Activated T-cell treated with anti-CD3 and anti-CD28 coated beads for 24 hours (primary cell): ENCODE measurements at regions not wholly inside any gene's neighbourhood (a gene's known extent, or its start where the extent isn't known, plus 50 kb on each side); places are given as distances from the start of the nearest gene placed in this dataset.

Experiments used
- DNase-seq: peaks from one replicate; pipeline ENCODE4 v3.0.0-alpha.2; 2020; ENCODE audit warnings: low read depth

DNA sequence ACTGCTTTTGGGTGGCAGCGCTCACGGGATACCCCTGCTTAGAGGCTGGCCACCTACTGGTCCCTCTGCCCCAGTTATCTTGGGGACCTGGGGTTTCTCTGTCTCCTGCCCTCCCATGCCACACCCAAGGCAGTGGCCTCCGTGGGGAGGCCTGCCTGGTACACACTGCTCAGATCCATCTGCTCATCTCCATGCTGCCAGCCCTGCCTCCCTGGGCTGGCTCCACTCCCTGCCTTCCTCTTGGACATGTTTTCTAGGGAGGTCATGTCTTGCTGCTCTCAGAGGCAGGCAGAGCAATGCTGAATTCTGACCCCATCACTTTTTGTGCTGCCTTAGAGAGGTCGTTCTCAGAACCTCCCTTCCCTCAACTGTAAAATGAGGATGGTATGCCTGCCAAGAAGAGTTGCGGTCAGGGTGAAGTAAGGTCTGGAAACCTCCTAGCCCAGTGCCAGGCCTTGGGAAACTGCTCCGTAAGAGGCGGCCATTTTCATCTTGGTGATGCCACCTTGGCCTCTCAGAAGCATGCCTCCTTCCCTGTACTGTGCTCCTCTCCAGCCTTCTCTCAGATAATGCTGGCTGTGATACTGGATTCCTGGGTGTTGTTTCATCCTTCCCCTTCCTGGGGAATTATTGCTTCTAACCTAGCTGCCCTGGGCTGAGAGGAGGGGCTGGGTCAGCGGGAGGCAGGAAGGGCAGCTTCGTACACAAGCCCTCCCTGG, 186.4 kb upstream of the ZBED5 start:
- DNase-seq: no peak

DNA sequence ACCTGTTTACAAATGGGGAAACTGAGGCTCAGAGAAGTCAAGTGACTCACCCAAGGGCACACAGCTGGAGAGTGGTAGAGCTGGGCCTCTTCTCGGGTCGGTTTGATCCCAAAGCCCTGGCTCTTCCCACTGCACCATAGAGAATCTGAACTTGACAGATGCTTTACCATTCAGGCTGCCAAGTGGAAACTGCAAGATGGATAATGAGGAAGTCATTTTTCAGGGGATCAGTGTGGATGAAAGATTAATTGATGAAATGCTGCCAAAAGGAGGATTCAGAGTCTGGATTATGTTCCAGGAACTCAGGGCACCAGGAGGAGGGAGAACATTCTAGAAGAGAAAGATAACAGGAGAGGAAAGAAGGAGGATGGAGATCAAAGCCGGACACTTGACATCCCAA, 185.9 kb upstream of the ZBED5 start:
- DNase-seq: no peak

DNA sequence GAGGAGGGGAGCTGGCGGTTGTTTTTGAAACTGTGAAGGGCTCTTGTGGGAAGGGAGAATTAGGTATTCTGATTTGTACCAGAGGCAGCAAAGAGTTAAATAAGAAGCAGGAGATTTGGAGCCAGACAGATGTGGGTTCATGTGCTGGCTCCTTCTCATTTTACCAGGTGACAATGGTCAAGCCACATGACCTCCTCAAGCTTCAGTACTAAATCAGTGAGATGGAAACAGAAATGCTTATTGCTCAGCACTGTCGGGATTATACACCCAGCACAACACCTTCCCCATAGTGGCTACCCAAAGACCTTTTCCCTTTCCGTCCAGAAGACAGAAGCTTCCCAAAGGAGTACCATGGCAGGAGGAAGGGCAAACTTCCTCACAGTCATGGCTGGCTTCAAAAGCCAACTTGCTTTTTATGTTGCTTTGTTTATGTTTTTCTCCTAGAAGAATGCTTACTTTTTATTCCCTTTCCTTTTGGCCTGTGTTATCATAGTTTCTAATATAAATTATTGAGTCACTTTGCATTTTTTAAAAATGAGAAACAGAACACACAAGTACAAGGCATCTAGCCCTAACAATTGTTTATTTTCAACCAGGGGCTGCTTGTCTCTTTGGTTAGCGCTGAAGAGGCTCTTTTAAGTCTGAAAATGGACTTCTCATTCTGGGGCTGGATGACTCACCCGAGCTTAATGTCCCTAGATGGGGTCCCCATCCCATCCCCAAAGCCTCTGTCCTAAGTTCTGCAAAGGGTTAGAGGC, 181.5 kb upstream of the ZBED5 start:
- DNase-seq: no peak

DNA sequence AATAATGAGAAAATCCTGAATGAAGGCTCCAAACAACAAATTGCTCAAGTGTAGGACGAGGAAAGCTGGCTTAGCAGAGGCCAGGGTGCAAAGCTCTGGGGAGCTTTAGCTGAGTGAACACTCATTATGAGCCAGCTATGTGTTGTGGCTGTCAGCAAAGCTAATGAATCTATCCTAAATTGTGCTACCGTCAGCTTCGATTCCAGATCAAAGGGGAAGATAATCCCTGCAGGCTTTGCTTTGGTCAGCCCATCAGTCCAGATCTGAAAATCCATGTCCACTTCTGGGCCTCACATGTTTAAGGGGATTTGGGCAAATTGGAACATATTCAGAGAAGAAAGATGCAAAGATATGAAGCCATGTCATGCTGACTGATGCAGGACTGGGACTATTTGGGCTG, 180.9 kb upstream of the ZBED5 start:
- DNase-seq: no peak

DNA sequence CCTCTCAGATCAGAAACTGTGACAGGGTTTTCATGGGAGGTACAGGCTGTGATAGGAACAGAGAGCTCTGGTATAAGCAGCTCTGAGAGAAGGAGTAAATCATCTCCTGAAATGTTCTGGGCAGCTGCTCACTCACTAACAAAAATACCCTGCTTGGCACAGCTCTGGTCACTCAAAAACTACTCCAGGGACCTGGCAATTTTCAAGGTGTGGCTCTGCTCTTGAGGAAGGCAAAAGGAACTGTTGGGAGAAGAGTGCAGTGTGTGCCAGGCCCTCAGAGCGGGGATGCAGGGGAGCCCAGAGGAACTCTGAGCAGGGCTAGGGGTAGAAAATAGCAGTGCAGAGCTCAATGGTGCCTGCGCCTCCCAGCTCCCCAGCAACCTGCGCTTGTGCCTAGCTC, 180.5 kb upstream of the ZBED5 start:
- no peak for DNase-seq

DNA sequence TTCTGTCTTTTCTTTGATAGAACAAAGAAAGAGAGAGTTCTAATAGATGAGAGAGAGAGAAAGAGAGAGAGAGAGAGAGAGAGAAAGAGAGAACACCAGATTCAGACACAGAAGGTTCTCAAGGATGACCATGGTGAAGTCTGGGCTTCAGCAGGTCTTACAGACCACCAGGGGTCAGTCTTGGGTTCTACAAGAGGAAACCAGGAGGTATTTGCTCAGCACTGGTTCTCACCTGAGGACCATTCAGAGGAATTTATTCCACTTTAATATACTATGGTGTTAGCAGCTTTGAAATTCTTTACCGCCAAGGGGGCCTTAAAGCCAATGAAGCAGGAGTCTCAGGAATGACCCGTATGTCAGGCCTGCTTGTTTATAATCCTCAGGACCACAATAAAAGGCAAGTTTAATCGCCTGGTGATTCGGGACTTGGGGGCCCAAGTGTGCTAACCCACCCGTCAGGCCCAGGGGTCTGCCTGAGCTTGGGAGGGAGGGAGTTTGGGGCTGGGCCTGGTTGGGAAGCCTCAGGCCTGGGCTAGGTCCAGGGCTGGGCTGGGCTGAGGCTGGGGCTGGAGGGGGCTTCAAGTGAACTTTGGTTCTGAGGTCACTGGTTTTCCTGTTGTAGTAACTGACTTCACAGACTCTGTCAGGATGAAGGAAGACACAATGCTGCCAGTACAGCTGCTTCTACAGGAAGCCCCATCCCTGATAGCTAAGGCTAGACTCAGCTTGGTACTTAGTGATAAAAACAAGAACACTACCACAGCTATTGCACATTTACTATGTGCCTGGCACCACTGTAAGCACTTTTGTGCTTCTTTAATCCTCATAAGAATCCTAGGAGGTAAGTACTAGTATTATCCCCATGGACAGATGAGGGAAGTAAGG, 179.2 kb upstream of the ZBED5 start:
- DNase-seq: peak; percentile 16

DNA sequence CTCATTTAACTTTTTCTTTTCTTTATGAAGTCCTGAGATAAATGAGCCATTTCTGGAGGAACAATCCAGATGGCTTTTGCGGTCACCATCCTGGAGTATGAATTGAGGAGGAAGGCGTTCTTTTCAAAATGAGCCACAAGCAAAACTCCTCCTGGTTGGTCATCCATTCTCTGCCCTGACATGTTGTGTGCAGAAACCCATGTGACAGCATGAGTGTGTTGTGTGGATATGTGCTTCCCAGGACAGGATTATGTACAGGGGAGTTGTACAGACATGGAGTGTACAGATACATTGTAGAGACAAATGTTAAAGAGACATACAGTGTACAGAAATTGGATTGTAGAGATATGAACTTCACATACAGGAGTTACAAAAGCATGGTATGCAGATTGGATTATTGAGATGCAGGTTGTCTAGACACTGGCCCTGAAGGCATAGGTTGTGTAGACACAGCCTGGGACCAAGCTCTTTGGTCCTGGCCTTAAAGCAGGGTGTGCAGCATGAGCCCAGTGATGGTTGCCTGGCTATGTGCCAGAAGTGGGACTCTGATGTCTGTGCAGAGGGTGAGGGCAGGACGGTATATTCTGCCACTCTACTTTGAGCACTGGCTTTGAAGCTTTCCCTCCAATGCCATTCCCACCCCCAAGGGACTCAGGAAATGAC, 178.5 kb upstream of the ZBED5 start:
- no peak for DNase-seq

DNA sequence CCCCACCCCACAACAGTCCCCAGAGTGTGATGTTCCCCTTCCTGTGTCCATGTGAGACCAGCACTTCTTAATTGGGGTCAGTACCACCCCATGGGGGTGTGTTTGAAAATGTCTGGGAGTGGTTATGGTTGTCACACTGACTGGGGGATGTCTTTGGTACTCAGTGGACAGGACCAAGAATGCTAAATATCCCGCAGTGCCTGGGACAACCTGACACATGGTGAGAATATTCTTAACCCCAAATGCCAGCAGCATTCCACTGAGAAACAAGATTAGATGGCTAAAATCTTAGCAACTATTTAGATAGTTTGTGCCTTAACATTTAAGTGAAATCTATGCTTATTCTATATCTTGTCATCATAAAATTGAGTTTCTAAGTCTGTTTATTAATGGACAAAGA, 177.5 kb upstream of the ZBED5 start:
- no peak for DNase-seq

DNA sequence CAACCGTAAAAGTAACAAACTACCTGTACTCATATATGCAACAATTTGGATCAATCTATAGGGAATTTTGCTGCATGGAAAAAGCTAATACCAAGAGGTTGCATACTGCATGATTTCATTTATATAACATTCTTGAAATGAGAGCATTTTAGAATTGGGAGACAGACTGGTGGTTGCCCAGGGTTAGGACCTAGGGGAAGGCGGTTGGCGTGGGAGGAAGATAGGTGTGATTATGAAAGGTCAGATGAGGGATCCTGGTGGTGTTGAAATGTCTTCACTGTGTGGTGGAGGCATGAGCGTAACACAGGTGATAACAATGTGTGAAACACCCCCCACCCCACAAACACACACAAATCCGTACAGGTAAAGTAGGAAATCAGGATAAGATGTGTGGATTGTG, 176.6 kb upstream of the ZBED5 start:
- no peak for DNase-seq

DNA sequence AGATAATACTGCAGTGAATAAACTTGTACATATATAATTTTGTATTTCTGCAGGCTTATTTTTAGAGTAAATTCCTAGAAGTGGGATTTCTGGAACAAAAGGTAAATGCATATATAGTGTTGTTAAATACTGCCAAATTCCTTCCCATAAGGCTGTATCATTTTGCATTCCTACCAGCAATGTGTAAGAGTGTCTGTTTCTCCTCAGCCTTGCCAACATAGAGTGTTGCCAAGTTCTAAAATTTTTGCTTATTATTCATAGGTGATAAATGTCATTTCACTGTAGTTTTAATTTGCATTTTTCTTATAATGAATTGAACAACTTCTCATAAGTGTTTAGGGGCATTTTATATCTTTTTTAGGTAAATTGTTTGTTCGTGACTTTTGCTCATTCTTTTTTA, 174.2 kb upstream of the ZBED5 start:
- DNase-seq: no peak

DNA sequence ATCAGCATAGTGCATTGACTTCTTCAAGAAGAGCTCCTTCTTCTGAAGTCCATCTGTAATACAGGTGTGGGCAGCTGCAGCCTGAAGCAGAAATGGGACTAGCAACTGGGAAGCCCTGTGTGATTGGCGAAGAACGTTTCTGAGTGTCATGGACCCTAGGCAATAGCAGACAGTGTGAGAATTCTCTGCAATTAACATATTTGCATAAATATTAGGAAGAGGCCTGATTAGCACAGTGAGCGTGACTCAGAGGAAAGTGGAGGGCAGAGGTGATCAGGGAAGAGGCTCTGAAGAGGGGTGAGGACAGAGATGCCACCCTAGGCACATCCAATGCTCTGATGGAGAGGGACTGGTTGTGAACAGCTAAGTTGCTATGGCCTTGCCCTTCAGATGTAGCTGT, 171.2 kb upstream of the ZBED5 start:
- no peak for DNase-seq

DNA sequence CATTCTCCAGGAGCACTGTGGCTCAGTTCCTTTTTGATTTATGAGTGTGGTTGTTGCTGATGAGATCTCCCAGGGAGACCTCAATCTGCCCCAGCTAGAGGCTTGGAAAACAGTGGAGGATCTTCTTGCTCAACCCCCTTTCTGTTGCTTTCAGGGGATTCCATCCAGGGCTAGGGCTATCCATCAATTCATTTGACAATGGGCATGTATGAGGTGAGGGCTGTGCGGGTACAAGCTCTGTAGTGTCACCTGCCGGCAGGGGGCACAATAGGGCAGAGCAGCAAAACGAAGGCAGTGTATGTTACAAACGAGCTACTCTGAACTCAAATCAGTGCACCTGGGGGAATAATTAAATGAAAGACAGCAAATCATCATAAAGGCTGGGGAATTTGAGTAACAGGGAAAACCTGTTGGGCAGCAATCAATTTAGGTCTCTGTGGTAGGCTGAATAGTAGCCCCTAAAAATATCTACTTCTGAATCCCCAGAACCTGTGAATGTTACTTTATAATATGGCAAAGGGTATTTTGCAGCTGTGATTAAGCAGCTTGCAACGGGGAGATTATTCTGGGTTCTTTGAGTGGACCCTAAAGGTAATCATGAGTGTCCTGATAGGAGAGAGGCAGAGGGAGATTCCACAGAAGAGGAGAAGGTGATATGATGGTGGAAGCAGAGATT, 170.3 kb upstream of the ZBED5 start:
- peak; percentile 58 for DNase-seq

DNA sequence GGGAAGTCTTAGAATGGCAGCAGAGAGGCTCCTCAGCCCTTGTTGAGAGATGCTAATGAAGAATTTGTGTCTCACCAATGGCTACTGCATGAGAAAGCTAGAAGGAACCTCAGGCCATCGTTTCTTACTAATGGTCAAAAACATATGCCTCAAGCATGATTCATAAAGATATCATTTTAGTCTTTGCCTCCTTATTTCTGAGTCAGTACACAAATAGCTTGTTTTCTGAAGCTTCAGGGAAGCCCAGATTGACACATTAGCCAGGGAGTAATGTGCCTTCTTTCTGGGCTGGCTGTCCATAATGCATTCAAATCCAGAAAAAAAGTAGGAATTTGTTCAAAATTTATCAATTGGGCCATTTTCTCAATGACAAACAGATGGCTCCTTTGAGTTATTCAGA, 169.4 kb upstream of the ZBED5 start:
- DNase-seq: no peak

DNA sequence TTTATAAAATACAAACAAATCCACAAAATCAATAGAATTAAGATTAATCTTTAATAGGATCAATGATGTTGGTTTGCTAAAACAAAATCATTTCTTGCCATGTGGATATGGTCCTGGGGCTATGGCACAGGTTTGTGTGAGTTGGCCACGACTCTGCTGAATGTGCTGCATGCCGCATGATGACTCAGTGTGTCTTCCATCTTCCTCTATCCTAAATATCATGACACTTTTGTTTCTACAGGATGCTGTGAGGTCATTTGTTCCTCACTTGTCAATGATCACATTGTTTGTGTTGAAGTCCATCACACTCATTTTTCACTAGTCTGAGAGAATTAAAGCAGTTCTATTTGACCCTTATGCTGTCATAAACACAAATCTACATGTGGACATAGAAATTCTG, 167.2 kb upstream of the ZBED5 start:
- no peak for DNase-seq

DNA sequence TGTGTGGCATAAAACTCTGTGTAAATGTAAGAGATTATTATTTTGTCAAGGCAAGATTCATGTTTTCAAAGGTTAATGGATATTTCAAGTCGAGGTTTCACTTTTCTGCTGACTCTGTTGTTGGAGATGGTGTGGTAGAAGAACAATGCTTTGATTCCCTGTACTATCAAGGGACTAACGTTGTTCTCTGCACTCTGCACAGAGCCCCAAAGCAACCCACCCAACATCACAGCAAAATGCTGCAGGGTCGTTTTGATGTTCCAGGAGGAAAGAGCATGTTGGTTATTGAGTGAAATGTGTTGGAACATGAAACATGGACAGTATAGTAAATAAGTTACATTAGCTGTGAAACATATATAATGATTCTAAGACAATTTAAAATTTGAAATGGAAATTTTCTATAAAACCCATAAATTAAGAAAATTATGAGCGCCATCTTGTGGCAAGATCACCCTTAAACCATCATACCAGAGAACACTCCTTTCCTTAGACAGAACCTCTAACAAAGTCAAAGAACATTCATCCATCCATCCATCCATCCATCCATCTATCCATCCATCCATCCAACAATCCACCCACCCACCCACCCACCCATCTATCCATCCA, 164.4 kb upstream of the ZBED5 start:
- no peak for DNase-seq

DNA sequence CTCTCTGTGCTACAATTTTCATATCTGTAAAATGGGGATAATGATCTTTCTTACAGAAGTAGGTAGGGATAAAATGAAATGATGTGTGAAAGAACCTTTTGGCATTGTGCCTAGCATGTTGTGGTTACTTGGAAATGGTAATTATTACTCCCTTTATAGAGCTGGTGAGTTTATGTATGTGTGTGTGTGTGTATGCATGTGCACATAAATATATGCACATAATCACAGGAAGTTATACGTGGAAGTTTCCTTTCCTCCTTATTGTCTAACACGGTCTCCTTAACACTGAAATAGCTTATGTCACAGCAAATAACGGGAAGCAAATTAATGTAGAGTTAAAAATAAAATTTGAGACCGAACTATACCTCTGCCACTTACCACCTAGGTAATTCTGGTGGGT, 163.7 kb upstream of the ZBED5 start:
- DNase-seq: no peak

DNA sequence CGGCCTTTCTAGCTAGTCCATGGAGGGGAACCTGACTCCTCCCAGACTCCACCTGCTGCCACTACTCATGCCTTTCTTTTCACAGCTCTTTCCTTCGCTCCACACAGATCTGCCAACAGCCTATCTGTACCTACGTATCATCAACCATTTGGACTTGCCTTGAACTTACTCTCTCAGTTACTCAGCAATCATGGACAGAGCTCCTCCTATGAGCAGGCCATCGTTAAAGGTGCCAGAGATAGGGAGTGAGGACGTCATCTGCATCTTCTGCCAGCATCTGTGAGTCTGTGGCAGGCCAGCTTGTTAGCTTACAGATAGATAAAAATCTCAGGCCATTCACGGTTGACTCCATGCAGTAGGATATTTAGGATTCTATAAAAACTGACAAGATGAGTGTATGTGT, 162.9 kb upstream of the ZBED5 start:
- no peak for DNase-seq

DNA sequence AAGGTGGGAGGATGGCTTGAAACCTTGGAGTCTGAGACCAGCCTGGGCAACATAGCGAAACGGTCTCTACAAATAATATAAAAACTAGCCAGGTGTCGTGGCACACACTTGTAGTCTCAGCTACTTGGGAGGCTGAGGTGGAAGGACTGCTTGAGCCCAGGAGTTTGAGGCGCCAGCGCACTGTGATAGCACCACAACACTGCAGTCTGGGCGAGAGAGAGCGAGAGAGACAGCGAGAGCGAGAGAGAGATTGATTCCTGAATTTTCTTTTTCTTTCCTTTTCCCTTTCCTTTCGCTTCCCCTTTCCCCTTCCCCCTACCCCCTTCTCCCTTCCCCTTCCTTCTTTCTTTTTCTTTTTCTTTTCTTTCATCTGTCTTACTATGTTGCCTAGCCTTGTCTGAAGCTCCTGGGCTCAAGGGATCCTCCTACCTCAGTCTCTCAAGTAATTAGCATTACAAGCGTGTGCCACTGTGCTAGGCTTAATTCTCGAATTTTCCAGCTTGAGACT, 162.4 kb upstream of the ZBED5 start:
- no peak for DNase-seq

DNA sequence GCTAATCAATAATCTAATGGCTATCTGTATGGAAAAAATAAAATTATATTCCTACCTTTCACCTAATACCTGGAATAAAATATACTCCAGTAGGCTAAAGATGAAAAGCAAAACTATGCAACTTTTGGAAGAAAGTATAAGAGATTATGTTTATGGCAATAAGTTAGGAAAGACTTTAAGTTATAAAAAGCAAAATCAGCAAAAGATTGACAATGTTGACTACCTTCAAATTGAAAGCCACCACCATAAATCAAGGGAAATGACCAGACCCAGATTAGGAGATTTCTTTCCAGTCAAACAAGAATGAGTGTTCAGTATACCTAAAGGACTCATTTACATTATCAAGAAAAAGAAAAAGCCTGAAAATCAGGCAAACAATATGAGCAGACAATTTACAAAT, 159.1 kb upstream of the ZBED5 start:
- DNase-seq: no peak

DNA sequence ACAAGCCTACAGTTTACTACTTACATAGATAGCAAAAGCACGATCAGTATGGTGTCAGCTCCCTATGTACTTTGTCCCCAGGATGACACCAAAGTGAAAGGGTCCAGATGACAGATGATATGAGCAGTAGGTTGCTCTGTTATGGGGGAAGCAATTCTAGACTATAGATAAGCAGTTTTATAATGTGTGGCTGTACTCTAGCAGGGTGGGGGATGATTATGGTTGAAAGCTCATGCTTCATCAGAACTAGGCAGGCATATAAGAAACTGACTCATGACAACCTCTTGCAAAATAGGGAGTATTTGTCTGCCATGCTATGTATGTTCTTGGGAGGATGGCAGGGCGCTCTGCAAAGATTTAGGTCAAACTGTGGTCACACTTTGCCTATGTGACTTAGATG, 158.2 kb upstream of the ZBED5 start:
- DNase-seq: no peak

DNA sequence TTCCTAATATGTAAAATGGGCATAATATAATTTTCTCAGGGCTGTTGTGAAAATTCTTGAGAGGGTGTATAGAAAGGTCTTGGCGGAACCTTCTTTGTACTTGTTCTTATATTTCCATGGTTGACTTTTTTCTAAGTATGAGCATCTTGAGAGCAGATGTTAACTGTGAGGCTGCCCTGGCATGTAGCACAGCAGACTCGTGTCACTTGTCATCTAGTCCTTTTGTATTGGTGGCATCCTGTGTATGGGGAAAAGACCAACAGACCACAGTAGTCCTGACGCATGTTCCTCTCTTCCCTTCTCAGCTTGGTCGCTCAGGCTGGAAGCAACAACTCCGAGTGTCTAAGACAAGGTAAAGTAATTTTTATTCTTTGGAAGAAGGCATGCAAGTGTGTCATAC, 153.8 kb upstream of the ZBED5 start:
- DNase-seq: no peak
